HCT116 (cell line): ENCODE measurements at regions not wholly inside any gene's neighbourhood (a gene's known extent, or its start where the extent isn't known, plus 50 kb on each side); places are given as distances from the start of the nearest gene placed in this dataset.

Experiments
- CBX3 ChIP-seq: IDR thresholded peaks from 2 replicates; pipeline ENCODE4 v1.6.1; 2012; ENCODE audit warnings: low read depth
- EZH2 ChIP-seq: fragments of 200-600 bp; sonication (generic); IDR thresholded peaks from 2 replicates; pipeline ENCODE4 v1.6.1; 2017; ENCODE audit warnings: antibody characterized with exemption, mixed run types
- FOSL1 ChIP-seq: IDR thresholded peaks from 2 replicates; pipeline ENCODE4 v1.6.1; 2012; ENCODE audit warnings: low read depth
- POLR2A ChIP-seq: IDR thresholded peaks from 2 replicates; pipeline ENCODE4 v1.7.0; 2011; ENCODE audit warnings: borderline replicate concordance; ENCODE audit not compliant: insufficient read depth, insufficient read length; ENCODE audit errors: extremely low read depth
- POLR2AphosphoS5 ChIP-seq: IDR thresholded peaks from 2 replicates; pipeline ENCODE4 v1.6.1; 2011; ENCODE audit warnings: mild to moderate bottlenecking, low read depth, low read length, moderate library complexity
- RAD21 ChIP-seq: IDR thresholded peaks from 2 replicates; pipeline ENCODE4 v1.6.1; 2012; ENCODE audit warnings: low read depth, mild to moderate bottlenecking
- SIN3A ChIP-seq: IDR thresholded peaks from 2 replicates; pipeline ENCODE4 v1.6.1; 2012; ENCODE audit warnings: low read depth
- SP1 ChIP-seq: IDR thresholded peaks from 2 replicates; pipeline ENCODE4 v1.6.1; 2012; ENCODE audit warnings: low read depth
- TCF7L2 ChIP-seq: IDR thresholded peaks from 2 replicates; pipeline ENCODE4 v1.7.0; 2011; ENCODE audit warnings: borderline replicate concordance, inconsistent platforms; ENCODE audit not compliant: insufficient read depth, insufficient read length; ENCODE audit errors: extremely low read depth
- YY1 ChIP-seq: IDR thresholded peaks from 2 replicates; pipeline ENCODE4 v1.6.1; 2011; ENCODE audit warnings: low read length, low read depth, moderate library complexity, mild to moderate bottlenecking; ENCODE audit not compliant: insufficient replicate concordance; ENCODE audit errors: extremely low read depth
- ZNF274 ChIP-seq: fragments of 200-500 bp; sonication (Bioruptor generic); IDR thresholded peaks from 2 replicates; pipeline ENCODE4 v1.6.1; 2014; ENCODE audit warnings: mild to moderate bottlenecking, low read depth, low read length, inconsistent platforms
- TF ChIP-seq, protein P1 (sequence below), 3 experiments: fragments of 200-600 bp in 1 of 3; sonication (generic) in 1 of 3; IDR thresholded peaks in 2 of 3; conservative IDR thresholded peaks in 1 of 3; 2 replicates each; pipeline ENCODE4 v1.5.1; 2012 to 2017; ENCODE audit warnings: low read depth in 2 of 3, low read length in 2 of 3, antibody characterized with exemption in 1 of 3, borderline replicate concordance in 1 of 3, control low read depth in 1 of 3, mild to moderate bottlenecking in 1 of 3, mixed read lengths in 1 of 3, mixed run types in 1 of 3, moderate library complexity in 1 of 3; ENCODE audit not compliant: insufficient read depth in 1 of 3
- TF ChIP-seq, protein P2 (sequence below): IDR thresholded peaks from 2 replicates; pipeline ENCODE4 v1.6.1; 2012; ENCODE audit warnings: low read depth
- TF ChIP-seq, protein P3 (sequence below): IDR thresholded peaks from 2 replicates; pipeline ENCODE4 v1.6.1; 2012

DNA sequence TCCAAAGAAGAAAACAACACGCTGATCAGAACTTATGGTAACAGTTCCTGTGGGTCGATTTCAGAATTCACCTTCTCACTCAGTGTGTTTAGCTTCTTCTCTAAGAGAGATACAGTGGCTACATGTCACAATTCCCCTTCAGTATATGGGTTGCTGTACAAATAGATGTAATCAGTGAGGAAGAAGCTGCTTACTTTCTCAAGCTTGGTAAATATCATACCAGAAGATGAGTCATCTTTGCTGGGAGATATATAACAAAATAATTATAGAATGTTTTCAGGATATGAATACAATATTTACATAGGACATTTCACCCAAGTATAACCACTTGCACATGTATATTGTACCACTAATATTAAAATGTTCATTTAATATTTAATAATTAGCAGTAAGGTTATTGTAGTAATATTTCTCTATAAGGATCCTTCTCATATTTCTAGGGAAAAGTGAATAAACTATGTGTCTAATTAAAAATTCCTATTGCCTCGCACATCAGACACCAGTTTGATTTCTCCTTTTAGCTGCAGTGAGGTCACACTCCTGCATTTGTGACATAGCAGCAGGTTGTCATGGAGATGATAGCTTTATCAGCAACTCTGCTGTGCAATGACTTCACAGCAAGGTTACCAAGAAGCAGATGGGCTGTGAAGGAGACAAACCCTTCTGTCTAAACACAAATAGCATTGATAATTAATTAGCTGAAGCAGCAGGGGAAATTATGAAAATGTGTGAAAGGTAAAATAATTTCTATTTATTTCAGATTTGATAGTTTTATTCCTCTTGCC, 211.4 kb downstream of the TUSC7 start:
- TF ChIP-seq, protein P1, sequence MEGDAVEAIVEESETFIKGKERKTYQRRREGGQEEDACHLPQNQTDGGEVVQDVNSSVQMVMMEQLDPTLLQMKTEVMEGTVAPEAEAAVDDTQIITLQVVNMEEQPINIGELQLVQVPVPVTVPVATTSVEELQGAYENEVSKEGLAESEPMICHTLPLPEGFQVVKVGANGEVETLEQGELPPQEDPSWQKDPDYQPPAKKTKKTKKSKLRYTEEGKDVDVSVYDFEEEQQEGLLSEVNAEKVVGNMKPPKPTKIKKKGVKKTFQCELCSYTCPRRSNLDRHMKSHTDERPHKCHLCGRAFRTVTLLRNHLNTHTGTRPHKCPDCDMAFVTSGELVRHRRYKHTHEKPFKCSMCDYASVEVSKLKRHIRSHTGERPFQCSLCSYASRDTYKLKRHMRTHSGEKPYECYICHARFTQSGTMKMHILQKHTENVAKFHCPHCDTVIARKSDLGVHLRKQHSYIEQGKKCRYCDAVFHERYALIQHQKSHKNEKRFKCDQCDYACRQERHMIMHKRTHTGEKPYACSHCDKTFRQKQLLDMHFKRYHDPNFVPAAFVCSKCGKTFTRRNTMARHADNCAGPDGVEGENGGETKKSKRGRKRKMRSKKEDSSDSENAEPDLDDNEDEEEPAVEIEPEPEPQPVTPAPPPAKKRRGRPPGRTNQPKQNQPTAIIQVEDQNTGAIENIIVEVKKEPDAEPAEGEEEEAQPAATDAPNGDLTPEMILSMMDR (IDR thresholded peaks at IDR 0.05 in 2 of 3, conservative IDR thresholded peaks at IDR 0.05 in 1 of 3; ENCODE audit: borderline replicate concordance in 1 of 3, insufficient read depth in 1 of 3, low read depth in 2 of 3, low read length in 2 of 3) = no peak
- no peak for TF ChIP-seq POLR2A
- no peak for TF ChIP-seq EZH2
- TF ChIP-seq SIN3A = no peak
- TF ChIP-seq, protein P2, sequence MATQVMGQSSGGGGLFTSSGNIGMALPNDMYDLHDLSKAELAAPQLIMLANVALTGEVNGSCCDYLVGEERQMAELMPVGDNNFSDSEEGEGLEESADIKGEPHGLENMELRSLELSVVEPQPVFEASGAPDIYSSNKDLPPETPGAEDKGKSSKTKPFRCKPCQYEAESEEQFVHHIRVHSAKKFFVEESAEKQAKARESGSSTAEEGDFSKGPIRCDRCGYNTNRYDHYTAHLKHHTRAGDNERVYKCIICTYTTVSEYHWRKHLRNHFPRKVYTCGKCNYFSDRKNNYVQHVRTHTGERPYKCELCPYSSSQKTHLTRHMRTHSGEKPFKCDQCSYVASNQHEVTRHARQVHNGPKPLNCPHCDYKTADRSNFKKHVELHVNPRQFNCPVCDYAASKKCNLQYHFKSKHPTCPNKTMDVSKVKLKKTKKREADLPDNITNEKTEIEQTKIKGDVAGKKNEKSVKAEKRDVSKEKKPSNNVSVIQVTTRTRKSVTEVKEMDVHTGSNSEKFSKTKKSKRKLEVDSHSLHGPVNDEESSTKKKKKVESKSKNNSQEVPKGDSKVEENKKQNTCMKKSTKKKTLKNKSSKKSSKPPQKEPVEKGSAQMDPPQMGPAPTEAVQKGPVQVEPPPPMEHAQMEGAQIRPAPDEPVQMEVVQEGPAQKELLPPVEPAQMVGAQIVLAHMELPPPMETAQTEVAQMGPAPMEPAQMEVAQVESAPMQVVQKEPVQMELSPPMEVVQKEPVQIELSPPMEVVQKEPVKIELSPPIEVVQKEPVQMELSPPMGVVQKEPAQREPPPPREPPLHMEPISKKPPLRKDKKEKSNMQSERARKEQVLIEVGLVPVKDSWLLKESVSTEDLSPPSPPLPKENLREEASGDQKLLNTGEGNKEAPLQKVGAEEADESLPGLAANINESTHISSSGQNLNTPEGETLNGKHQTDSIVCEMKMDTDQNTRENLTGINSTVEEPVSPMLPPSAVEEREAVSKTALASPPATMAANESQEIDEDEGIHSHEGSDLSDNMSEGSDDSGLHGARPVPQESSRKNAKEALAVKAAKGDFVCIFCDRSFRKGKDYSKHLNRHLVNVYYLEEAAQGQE = no peak
- TF ChIP-seq, protein P3, sequence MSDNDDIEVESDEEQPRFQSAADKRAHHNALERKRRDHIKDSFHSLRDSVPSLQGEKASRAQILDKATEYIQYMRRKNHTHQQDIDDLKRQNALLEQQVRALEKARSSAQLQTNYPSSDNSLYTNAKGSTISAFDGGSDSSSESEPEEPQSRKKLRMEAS = no peak
- TF ChIP-seq CBX3 = no peak
- no peak for TF ChIP-seq ZNF274
- TF ChIP-seq SP1 = no peak
- no peak for TF ChIP-seq YY1
- no peak for TF ChIP-seq FOSL1
- no peak for TF ChIP-seq POLR2AphosphoS5
- TF ChIP-seq RAD21 = no peak
- TF ChIP-seq TCF7L2 = no peak
